Activated effector memory CD4-positive, alpha-beta T cell treated with Interleukin-2 at 50 U/mL for 16 hours (primary cell): ENCODE measurements at regions not wholly inside any gene's neighbourhood (a gene's known extent, or its start where the extent isn't known, plus 50 kb on each side); places are given as distances from the start of the nearest gene placed in this dataset.

Experiments
- DNase-seq: peaks from one replicate; pipeline ENCODE4 v3.0.0-alpha.2; 2020

GRCh38 chr10:32167450-32167849 lies 111.2 kb upstream of the KIF5B start:
- DNase-seq = no peak

- DNase-seq = no peak
Measured at GRCh38 chr10:32166365-32166764, 110.1 kb upstream of the KIF5B start.

- no peak for DNase-seq
Measured at GRCh38 chr10:32163762-32164148, 107.5 kb upstream of the KIF5B start.

- DNase-seq = no peak
Measured at GRCh38 chr10:32163071-32163761, 107.0 kb upstream of the KIF5B start.

- no peak for DNase-seq
Measured at GRCh38 chr10:32161586-32161985, 105.4 kb upstream of the KIF5B start.

GRCh38 chr10:32160864-32161263 lies 104.6 kb upstream of the KIF5B start:
- DNase-seq = no peak

GRCh38 chr10:32159264-32159663 lies 103.0 kb upstream of the KIF5B start:
- DNase-seq = no peak

- no peak for DNase-seq
Measured at GRCh38 chr10:32156031-32156495, 99.8 kb upstream of the KIF5B start.

GRCh38 chr10:32155075-32155516 lies 98.9 kb upstream of the KIF5B start:
- no peak for DNase-seq

- DNase-seq = no peak
Measured at GRCh38 chr10:32153931-32154330, 97.7 kb upstream of the KIF5B start.

GRCh38 chr10:32153252-32153651 lies 97.0 kb upstream of the KIF5B start:
- no peak for DNase-seq

- DNase-seq = no peak
Measured at GRCh38 chr10:32151871-32152270, 95.6 kb upstream of the KIF5B start.

GRCh38 chr10:32150532-32151101 lies 94.4 kb upstream of the KIF5B start:
- DNase-seq = no peak

GRCh38 chr10:32149252-32149955 lies 93.2 kb upstream of the KIF5B start:
- no peak for DNase-seq

- no peak for DNase-seq
Measured at GRCh38 chr10:32148864-32149251, 92.6 kb upstream of the KIF5B start.

GRCh38 chr10:32147730-32148129 lies 91.5 kb upstream of the KIF5B start:
- DNase-seq = no peak

GRCh38 chr10:32146166-32146565 lies 89.9 kb upstream of the KIF5B start:
- no peak for DNase-seq

- DNase-seq = no peak
Measured at GRCh38 chr10:32144817-32145688, 88.8 kb upstream of the KIF5B start.

GRCh38 chr10:32143302-32143847 lies 87.2 kb upstream of the KIF5B start:
- no peak for DNase-seq

- no peak for DNase-seq
Measured at GRCh38 chr10:32142646-32143045, 86.4 kb upstream of the KIF5B start.

GRCh38 chr10:32141018-32141807 lies 85.0 kb upstream of the KIF5B start:
- DNase-seq = no peak

- no peak for DNase-seq
Measured at GRCh38 chr10:32140403-32140802, 84.2 kb upstream of the KIF5B start.
